IPS-20b (cell line): ENCODE measurements at regions not wholly inside any gene's neighbourhood (a gene's known extent, or its start where the extent isn't known, plus 50 kb on each side); places are given as distances from the start of the nearest gene placed in this dataset.
"Not testable (repeated sequence)": the region's sequence is repeated elsewhere in the genome, so short reads cannot be mapped to it uniquely, and the experiment has no call there.

Experiments used
- H3K27ac ChIP-seq: one replicate; pipeline ENCODE4 v1.5.1; 2013; ENCODE audit warnings: low read length
- H3K27me3 ChIP-seq: 2 replicates; pipeline ENCODE4 v1.6.1; 2013; ENCODE audit warnings: mild to moderate bottlenecking, low read length, inconsistent platforms; ENCODE audit not compliant: insufficient read depth
- H3K36me3 ChIP-seq: 2 replicates; pipeline ENCODE4 v1.6.1; 2013; ENCODE audit warnings: low read depth, mild to moderate bottlenecking, inconsistent platforms, low read length, moderate library complexity; ENCODE audit not compliant: insufficient read depth
- H3K4me1 ChIP-seq: 2 replicates; pipeline ENCODE4 v1.6.1; 2013; ENCODE audit warnings: mild to moderate bottlenecking, control low read depth, inconsistent platforms, low read length, moderate library complexity; ENCODE audit not compliant: insufficient read depth
- H3K4me3 ChIP-seq: 2 replicates; pipeline ENCODE4 v1.5.1; 2013; ENCODE audit warnings: mild to moderate bottlenecking, low read length, inconsistent platforms
- H3K9ac ChIP-seq: 2 replicates; pipeline ENCODE4 v1.6.1; 2013; ENCODE audit warnings: low read depth, mild to moderate bottlenecking, inconsistent platforms, low read length, moderate library complexity
- H3K9me3 ChIP-seq: 2 replicates; pipeline ENCODE4 v1.6.1; 2013; ENCODE audit warnings: mild to moderate bottlenecking, low read depth, low read length, inconsistent platforms; ENCODE audit not compliant: insufficient read depth

GRCh38 chr5:30498972-30499371 lies 694.5 kb upstream of the CDH6 start:
- no peaks in the 10 kb centered on the region for H3K4me1 ChIP-seq
- no peak overlapping the region for H3K4me3 ChIP-seq
- no peaks in the 10 kb centered on the region for H3K9me3 ChIP-seq
- H3K27ac ChIP-seq, result no peak overlapping the region
- no peaks in the 10 kb centered on the region for H3K27me3 ChIP-seq
- H3K36me3 ChIP-seq, result no peaks in the 10 kb centered on the region
- H3K9ac ChIP-seq, result no peak overlapping the region

GRCh38 chr5:30498509-30498908 lies 695.0 kb upstream of the CDH6 start:
- H3K27me3 ChIP-seq, H3K4me1 ChIP-seq, H3K36me3 ChIP-seq, H3K9me3 ChIP-seq, H3K9ac ChIP-seq, H3K27ac ChIP-seq, H3K4me3 ChIP-seq: not testable (repeated sequence)

- not testable (repeated sequence) for H3K4me1 ChIP-seq, H3K27me3 ChIP-seq, H3K27ac ChIP-seq, H3K9ac ChIP-seq, H3K9me3 ChIP-seq, H3K36me3 ChIP-seq, H3K4me3 ChIP-seq
Observed at GRCh38 chr5:30494113-30494512, 699.4 kb upstream of the CDH6 start.

- H3K27ac ChIP-seq, result no peak overlapping the region
- peaks cover 21% of the 10 kb centered on the region for H3K9me3 ChIP-seq
Observed at GRCh38 chr5:30479104-30479503, 714.4 kb upstream of the CDH6 start.

GRCh38 chr5:30475429-30475828 lies 718.1 kb upstream of the CDH6 start:
- H3K4me3 ChIP-seq, result no peak overlapping the region
- H3K4me1 ChIP-seq, result no peaks in the 10 kb centered on the region
- H3K9me3 ChIP-seq, result peaks cover 21% of the 10 kb centered on the region
- no peaks in the 10 kb centered on the region for H3K27me3 ChIP-seq
- no peaks in the 10 kb centered on the region for H3K36me3 ChIP-seq
- no peak overlapping the region for H3K27ac ChIP-seq
- no peak overlapping the region for H3K9ac ChIP-seq

More at GRCh38 chr5:30479104-30479503, 714.4 kb upstream of the CDH6 start:
- Histone ChIP-seq H3K27me3 (no peaks in the 10 kb centered on the region), H3K4me1 (no peaks in the 10 kb centered on the region), H3K4me3 (no peak overlapping the region), H3K36me3 (no peaks in the 10 kb centered on the region), H3K9ac (no peak overlapping the region)

GRCh38 chr5:30469691-30470090 lies 723.8 kb upstream of the CDH6 start:
- H3K4me1 ChIP-seq, result no peaks in the 10 kb centered on the region
- no peak overlapping the region for H3K27ac ChIP-seq
- no peak overlapping the region for H3K9ac ChIP-seq
- no peak overlapping the region for H3K4me3 ChIP-seq
- no peaks in the 10 kb centered on the region for H3K27me3 ChIP-seq
- H3K9me3 ChIP-seq, result no peaks in the 10 kb centered on the region
- H3K36me3 ChIP-seq, result no peaks in the 10 kb centered on the region

- Histone ChIP-seq H3K36me3 (no peaks in the 10 kb centered on the region), H3K9me3 (no peaks in the 10 kb centered on the region), H3K9ac (no peak overlapping the region), H3K27me3 (no peaks in the 10 kb centered on the region), H3K27ac (no peak overlapping the region), H3K4me3 (no peak overlapping the region), H3K4me1 (no peaks in the 10 kb centered on the region)
Observed at GRCh38 chr5:30458681-30459080, 734.8 kb upstream of the CDH6 start.

GRCh38 chr5:30455484-30455883 lies 738.0 kb upstream of the CDH6 start:
- not testable (repeated sequence) for H3K4me1 ChIP-seq, H3K4me3 ChIP-seq, H3K27me3 ChIP-seq, H3K9me3 ChIP-seq, H3K36me3 ChIP-seq, H3K27ac ChIP-seq, H3K9ac ChIP-seq

- no peak overlapping the region for H3K9ac ChIP-seq
- no peaks in the 10 kb centered on the region for H3K27me3 ChIP-seq
- no peaks in the 10 kb centered on the region for H3K4me1 ChIP-seq
Observed at GRCh38 chr5:30453168-30453567, 740.3 kb upstream of the CDH6 start.

GRCh38 chr5:30450153-30450552 lies 743.3 kb upstream of the CDH6 start:
- Histone ChIP-seq H3K4me3 (no peak overlapping the region), H3K9me3 (no peaks in the 10 kb centered on the region)

More at GRCh38 chr5:30453168-30453567, 740.3 kb upstream of the CDH6 start:
- no peak overlapping the region for H3K27ac ChIP-seq
- no peak overlapping the region for H3K4me3 ChIP-seq
- H3K36me3 ChIP-seq, result no peaks in the 10 kb centered on the region
- H3K9me3 ChIP-seq, result no peaks in the 10 kb centered on the region

GRCh38 chr5:30447431-30447830 lies 746.1 kb upstream of the CDH6 start:
- no peaks in the 10 kb centered on the region for H3K27me3 ChIP-seq
- no peak overlapping the region for H3K9ac ChIP-seq
- H3K4me1 ChIP-seq, result peaks cover 4% of the 10 kb centered on the region; the same call in 1 of the 2 replicates
- H3K27ac ChIP-seq, result no peak overlapping the region
- no peaks in the 10 kb centered on the region for H3K36me3 ChIP-seq
- H3K4me3 ChIP-seq, result no peak overlapping the region
- H3K9me3 ChIP-seq, result no peaks in the 10 kb centered on the region

More at GRCh38 chr5:30450153-30450552, 743.3 kb upstream of the CDH6 start:
- H3K27me3 ChIP-seq, result no peaks in the 10 kb centered on the region
- H3K27ac ChIP-seq, result no peak overlapping the region
- H3K36me3 ChIP-seq, result no peaks in the 10 kb centered on the region
- no peaks in the 10 kb centered on the region; the same call in 1 of the 2 replicates for H3K4me1 ChIP-seq
- H3K9ac ChIP-seq, result no peak overlapping the region

- Histone ChIP-seq H3K4me1 (peaks cover 4% of the 10 kb centered on the region; the same call in 1 of the 2 replicates), H3K27ac (no peak overlapping the region), H3K27me3 (no peaks in the 10 kb centered on the region), H3K4me3 (no peak overlapping the region), H3K9ac (no peak overlapping the region), H3K9me3 (no peaks in the 10 kb centered on the region), H3K36me3 (no peaks in the 10 kb centered on the region)
Observed at GRCh38 chr5:30446456-30446855, 747.0 kb upstream of the CDH6 start.

GRCh38 chr5:30438785-30439184 lies 754.7 kb upstream of the CDH6 start:
- Histone ChIP-seq H3K9me3 (no peaks in the 10 kb centered on the region), H3K27me3 (no peaks in the 10 kb centered on the region), H3K4me1 (no peaks in the 10 kb centered on the region), H3K27ac (no peak overlapping the region), H3K9ac (no peak overlapping the region), H3K36me3 (no peaks in the 10 kb centered on the region), H3K4me3 (no peak overlapping the region)
